ENCODE measurements at regions not wholly inside any gene's neighbourhood (a gene's known extent, or its start where the extent isn't known, plus 50 kb on each side); places are given as distances from the start of the nearest gene placed in this dataset.

DNA sequence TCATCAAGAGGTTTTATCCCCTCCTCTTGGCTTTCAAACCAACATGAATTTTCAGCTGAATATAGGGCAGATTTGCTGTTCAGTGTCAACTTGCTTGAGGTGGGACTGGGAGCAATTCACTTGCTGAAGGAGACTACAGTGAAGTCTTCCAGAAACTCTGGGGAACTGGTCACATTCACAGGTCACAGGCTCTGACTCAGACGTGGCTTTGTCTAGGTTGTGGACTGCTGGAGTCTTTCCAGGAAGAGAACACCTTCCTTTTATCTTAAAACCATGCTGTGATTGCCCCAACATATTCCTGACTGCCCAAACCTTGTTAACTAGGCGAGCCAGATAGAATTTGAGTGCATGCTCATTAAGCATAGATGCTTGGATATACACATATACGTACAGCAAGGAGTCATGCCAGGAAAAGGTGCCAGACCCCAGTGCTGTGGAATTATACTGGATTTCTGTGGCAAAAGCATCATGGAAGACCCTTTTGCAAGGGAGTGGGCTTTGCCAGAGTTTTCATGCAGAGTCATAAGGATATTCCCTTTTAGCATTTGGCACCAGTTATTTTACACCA lies 399.1 kb upstream of the TBL1XR1 start:
- ChIA-PET CTCF (no interaction called here), POLR2A (no interaction called here)
- no peaks in the 10 kb centered on the region for H3K9me3 Mint-ChIP-seq (ENCODE audit: unreplicated experiment)
- no peak overlapping the region for H3K27ac Mint-ChIP-seq (ENCODE audit: unreplicated experiment)
- no peaks in the 10 kb centered on the region for H3K36me3 Mint-ChIP-seq (ENCODE audit: insufficient read depth, unreplicated experiment)
- H3K27me3 Mint-ChIP-seq (ENCODE audit: insufficient read depth, unreplicated experiment), result no peaks in the 10 kb centered on the region
- no peaks in the 10 kb centered on the region for H3K27me3 ChIP-seq (replicated peaks; ENCODE audit: control insufficient read depth, insufficient read depth, low read length)
- intact Hi-C loops (cut with micrococcal nuclease; ENCODE audit: unreplicated experiment), result no loop called here
- no peaks in the 10 kb centered on the region for H3K36me3 ChIP-seq (ENCODE audit: control insufficient read depth, insufficient read depth, low read length)
- no peaks in the 10 kb centered on the region for H3K9me3 ChIP-seq
- TF ChIP-seq, protein P1, sequence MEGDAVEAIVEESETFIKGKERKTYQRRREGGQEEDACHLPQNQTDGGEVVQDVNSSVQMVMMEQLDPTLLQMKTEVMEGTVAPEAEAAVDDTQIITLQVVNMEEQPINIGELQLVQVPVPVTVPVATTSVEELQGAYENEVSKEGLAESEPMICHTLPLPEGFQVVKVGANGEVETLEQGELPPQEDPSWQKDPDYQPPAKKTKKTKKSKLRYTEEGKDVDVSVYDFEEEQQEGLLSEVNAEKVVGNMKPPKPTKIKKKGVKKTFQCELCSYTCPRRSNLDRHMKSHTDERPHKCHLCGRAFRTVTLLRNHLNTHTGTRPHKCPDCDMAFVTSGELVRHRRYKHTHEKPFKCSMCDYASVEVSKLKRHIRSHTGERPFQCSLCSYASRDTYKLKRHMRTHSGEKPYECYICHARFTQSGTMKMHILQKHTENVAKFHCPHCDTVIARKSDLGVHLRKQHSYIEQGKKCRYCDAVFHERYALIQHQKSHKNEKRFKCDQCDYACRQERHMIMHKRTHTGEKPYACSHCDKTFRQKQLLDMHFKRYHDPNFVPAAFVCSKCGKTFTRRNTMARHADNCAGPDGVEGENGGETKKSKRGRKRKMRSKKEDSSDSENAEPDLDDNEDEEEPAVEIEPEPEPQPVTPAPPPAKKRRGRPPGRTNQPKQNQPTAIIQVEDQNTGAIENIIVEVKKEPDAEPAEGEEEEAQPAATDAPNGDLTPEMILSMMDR (IDR thresholded peaks at IDR 0.05; ENCODE audit: insufficient read depth in 1 of 2, low read depth in 1 of 2, low read length in 1 of 2, severe bottlenecking in 1 of 2, unreplicated experiment in 1 of 2), result no peak
- peaks cover 17% of the 10 kb centered on the region; the same call in 1 of the 2 replicates for H3K4me1 ChIP-seq
- H3K4me3 Mint-ChIP-seq (ENCODE audit: unreplicated experiment), result no peak overlapping the region
- no peak for DNase-seq
- no peak overlapping the region for H3K4me3 ChIP-seq (ENCODE audit: low read depth, low read length)
- no TSS peak for BruUV-seq (replicated peaks)
- H3K4me1 Mint-ChIP-seq (ENCODE audit: low read depth, unreplicated experiment), result peaks cover 10% of the 10 kb centered on the region

DNA sequence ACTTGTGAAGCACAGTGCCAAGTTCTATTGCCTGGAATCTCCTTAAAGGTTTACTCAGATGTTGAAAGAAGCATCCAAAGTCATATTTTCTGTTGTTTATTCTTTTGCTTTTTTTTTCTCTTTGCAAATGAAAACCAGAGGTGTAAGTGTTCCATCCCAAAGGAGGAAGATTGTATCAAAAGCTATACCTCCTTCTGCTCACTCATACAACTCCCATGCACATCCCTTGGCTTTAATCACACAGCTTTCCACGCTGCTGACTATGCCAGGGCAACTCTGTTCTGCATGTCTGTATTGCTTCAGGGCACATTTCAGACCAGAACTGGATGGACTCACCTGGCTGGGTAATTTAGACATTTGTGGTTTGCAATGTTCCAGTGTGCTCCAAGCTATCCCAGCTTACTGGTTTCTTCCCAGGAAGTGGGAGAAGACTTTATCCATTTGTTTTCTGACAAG lies 399.6 kb upstream of the TBL1XR1 start:
- no peaks in the 10 kb centered on the region for H3K36me3 Mint-ChIP-seq (ENCODE audit: insufficient read depth, unreplicated experiment)
- Histone ChIP-seq H3K4me1 (peaks cover 14% of the 10 kb centered on the region), H3K36me3 (ENCODE audit: control insufficient read depth, insufficient read depth, low read length) (no peaks in the 10 kb centered on the region), H3K27me3 (replicated peaks; ENCODE audit: control insufficient read depth, insufficient read depth, low read length) (no peaks in the 10 kb centered on the region), H3K9me3 (no peaks in the 10 kb centered on the region), H3K4me3 (ENCODE audit: low read depth, low read length) (no peak overlapping the region)
- ChIA-PET CTCF (no interaction called here), POLR2A (no interaction called here)
- no peak for DNase-seq
- H3K4me1 Mint-ChIP-seq (ENCODE audit: low read depth, unreplicated experiment), result peaks cover 8% of the 10 kb centered on the region
- no peak overlapping the region for H3K4me3 Mint-ChIP-seq (ENCODE audit: unreplicated experiment)
- TF ChIP-seq, protein P1 (IDR thresholded peaks at IDR 0.05; ENCODE audit: insufficient read depth in 1 of 2, low read depth in 1 of 2, low read length in 1 of 2, severe bottlenecking in 1 of 2, unreplicated experiment in 1 of 2), result no peak
- no peak overlapping the region for H3K27ac Mint-ChIP-seq (ENCODE audit: unreplicated experiment)
- no peaks in the 10 kb centered on the region for H3K27me3 Mint-ChIP-seq (ENCODE audit: insufficient read depth, unreplicated experiment)
- H3K9me3 Mint-ChIP-seq (ENCODE audit: unreplicated experiment), result no peaks in the 10 kb centered on the region
- no TSS peak for BruUV-seq (replicated peaks)
- intact Hi-C loops (cut with micrococcal nuclease; ENCODE audit: unreplicated experiment), result no loop called here

DNA sequence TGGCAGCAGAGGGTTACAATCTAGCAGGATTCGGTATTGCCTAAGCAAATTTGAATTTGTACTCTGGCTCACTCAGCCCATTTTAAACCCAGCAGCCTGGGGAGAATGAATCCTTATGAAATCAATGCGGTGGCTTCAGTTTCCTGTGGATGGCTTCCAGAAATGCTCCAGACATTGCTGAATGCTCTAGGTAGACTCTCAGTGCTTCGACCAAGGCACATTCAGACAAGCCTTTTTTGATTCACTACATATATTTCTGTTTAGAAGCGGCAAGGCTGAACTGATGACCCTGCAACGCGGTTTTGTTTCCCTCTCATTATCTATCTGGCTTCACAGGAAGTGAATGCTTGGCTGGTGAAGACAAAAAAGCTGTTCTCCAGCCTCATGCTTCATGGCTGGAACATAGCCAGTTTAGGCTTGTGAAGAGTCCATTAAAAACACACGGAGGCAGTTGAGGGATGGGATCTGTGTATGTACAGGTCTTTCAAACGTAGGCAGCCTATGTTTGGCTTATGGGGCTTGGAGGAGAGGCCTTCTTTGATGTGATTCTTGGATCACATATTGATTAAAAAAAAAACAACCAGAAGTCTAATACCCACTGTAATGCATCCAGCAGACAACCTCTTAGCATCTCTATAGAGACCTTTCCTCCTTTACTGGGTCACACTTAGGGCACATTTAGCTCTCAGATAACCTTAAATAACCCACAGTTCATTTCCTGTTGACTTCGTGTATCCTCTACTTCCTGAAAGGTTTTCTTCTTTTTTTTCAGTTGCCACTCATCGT lies 400.2 kb upstream of the TBL1XR1 start:
- ChIA-PET CTCF (no interaction called here), POLR2A (no interaction called here)
- Mint-ChIP-seq H3K36me3 (ENCODE audit: insufficient read depth, unreplicated experiment) (peaks cover 2% of the 10 kb centered on the region), H3K27me3 (ENCODE audit: insufficient read depth, unreplicated experiment) (no peaks in the 10 kb centered on the region), H3K9me3 (ENCODE audit: unreplicated experiment) (no peaks in the 10 kb centered on the region), H3K4me1 (ENCODE audit: low read depth, unreplicated experiment) (peaks cover 14% of the 10 kb centered on the region), H3K4me3 (ENCODE audit: unreplicated experiment) (no peak overlapping the region), H3K27ac (ENCODE audit: unreplicated experiment) (no peak overlapping the region)
- Histone ChIP-seq H3K4me3 (ENCODE audit: low read depth, low read length) (no peak overlapping the region), H3K4me1 (peaks cover 21% of the 10 kb centered on the region), H3K27me3 (replicated peaks; ENCODE audit: control insufficient read depth, insufficient read depth, low read length) (no peaks in the 10 kb centered on the region), H3K36me3 (ENCODE audit: control insufficient read depth, insufficient read depth, low read length) (no peaks in the 10 kb centered on the region), H3K9me3 (no peaks in the 10 kb centered on the region)
- BruUV-seq (replicated peaks), result no TSS peak
- intact Hi-C loops (cut with micrococcal nuclease; ENCODE audit: unreplicated experiment), result no loop called here
- TF ChIP-seq, protein P1 (IDR thresholded peaks at IDR 0.05; ENCODE audit: insufficient read depth in 1 of 2, low read depth in 1 of 2, low read length in 1 of 2, severe bottlenecking in 1 of 2, unreplicated experiment in 1 of 2), result no peak
- DNase-seq, result no peak

Data from Caco-2 (cell line).